ENCODE measurements at regions not wholly inside any gene's neighbourhood (a gene's known extent, or its start where the extent isn't known, plus 50 kb on each side); places are given as distances from the start of the nearest gene placed in this dataset.

DNA sequence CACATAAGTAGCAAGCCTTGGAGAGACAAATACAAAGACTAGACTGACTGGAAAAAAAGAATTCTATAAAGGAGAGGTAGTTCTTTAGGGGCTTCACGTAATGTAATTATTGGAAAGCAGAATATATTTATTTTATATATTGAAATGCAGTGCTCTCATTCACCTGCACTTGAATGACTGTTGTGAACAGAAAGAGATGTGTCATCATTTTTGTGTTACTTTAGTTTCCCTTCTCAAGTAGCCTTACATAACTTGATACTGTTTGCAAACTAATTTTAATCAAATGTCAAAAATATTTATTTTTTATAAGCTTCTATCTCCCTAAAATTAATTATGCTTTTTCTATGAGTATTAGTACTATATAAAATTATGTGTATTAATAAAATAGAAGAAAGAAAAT is 691.1 kb upstream of the FTMT start:
- TF ChIP-seq MAFK (IDR thresholded peaks at IDR 0.05; ENCODE audit: low read depth, low read length) = peak; percentile 57; the same call in 1 of the 2 replicates
- TF ChIP-seq RAD21 (IDR thresholded peaks at IDR 0.05; ENCODE audit: low read length) = no peak
- H3K18ac ChIP-seq (ENCODE audit: low read depth, low read length) = no peak overlapping the region
- no peak overlapping the region for H3K4me2 ChIP-seq (ENCODE audit: low read depth, low read length)
- DNase-seq (no peak), ATAC-seq (ENCODE audit: low read depth) (no peak)
- no peak overlapping the region for H2BK5ac ChIP-seq (ENCODE audit: low read depth, low read length, poor library complexity, severe bottlenecking)
- H3K9me3 ChIP-seq (ENCODE audit: control insufficient read depth, insufficient read depth, low read length) = no peaks in the 10 kb centered on the region
- no peak overlapping the region for H4K8ac ChIP-seq (ENCODE audit: low read depth in 2 of 2, low read length in 2 of 2)
- H2AK9ac ChIP-seq (replicated peaks; ENCODE audit: low read depth, low read length, poor library complexity) = no peak overlapping the region
- H3K4me1 ChIP-seq (ENCODE audit: control insufficient read depth, insufficient read depth, low read length) = no peaks in the 10 kb centered on the region
- no peak overlapping the region for H4K91ac ChIP-seq (ENCODE audit: insufficient read depth, low read depth, low read length)
- intact Hi-C loops (cut with micrococcal nuclease) (no loop called here), in situ Hi-C loops (cut with MboI; ENCODE audit: low sequenced_read_pairs) (no loop called here), dilution Hi-C loops (cut with HindIII; ENCODE audit: low sequenced_read_pairs, unreplicated experiment) (no loop called here)
- POLR2A ChIA-PET (ENCODE audit: unreplicated experiment) = no interaction called here
- no peak overlapping the region for H3K4ac ChIP-seq (ENCODE audit: low read depth, low read length)
- H3K27ac ChIP-seq (ENCODE audit: insufficient read depth, low read length) = no peak overlapping the region
- no peak overlapping the region for H2AK5ac ChIP-seq (ENCODE audit: low read depth, low read length)
- H2AFZ ChIP-seq (replicated peaks; ENCODE audit: low read length, poor library complexity) = no peak overlapping the region
- no peaks in the 10 kb centered on the region for H3K27me3 ChIP-seq (ENCODE audit: control insufficient read depth, insufficient read depth, low read length)
- no peak overlapping the region for H3K9ac ChIP-seq (ENCODE audit: low read depth, low read length)
- no peak overlapping the region for H3K14ac ChIP-seq (replicated peaks; ENCODE audit: low read depth, low read length)
- no peak overlapping the region for H4K5ac ChIP-seq (ENCODE audit: low read depth, low read length)
- H3K23ac ChIP-seq (ENCODE audit: low read depth, low read length) = no peak overlapping the region
- no peak overlapping the region for H2BK120ac ChIP-seq (ENCODE audit: low read depth, low read length)
- H3K4me3 ChIP-seq (ENCODE audit: insufficient read depth, low read depth, low read length) = no peak overlapping the region
- no peaks in the 10 kb centered on the region for H3K36me3 ChIP-seq (ENCODE audit: control insufficient read depth, insufficient read depth, low read length)
- H2BK15ac ChIP-seq (ENCODE audit: low read depth, low read length) = no peak overlapping the region
- no TSS peak for BruUV-seq (replicated peaks)
- no peaks in the 10 kb centered on the region for H3K79me1 ChIP-seq (ENCODE audit: low read depth in 1 of 2, low read length in 2 of 2)
- no CpG with 5 or more reads among the region's 1 CpG for WGBS, 2 experiments (ENCODE audit: extremely low coverage in 2 of 2, insufficient read length in 1 of 2)
- no peak overlapping the region for H2BK20ac ChIP-seq (ENCODE audit: low read depth, low read length)
- no peaks in the 10 kb centered on the region for H3K9me1 ChIP-seq (ENCODE audit: insufficient read depth, low read length)
- CTCF ChIA-PET = no interaction called here
- H3K56ac ChIP-seq (ENCODE audit: extremely low read depth, insufficient read depth, low read length) = no peak overlapping the region
- no peaks in the 10 kb centered on the region for H4K20me1 ChIP-seq (ENCODE audit: insufficient read depth, low read length)

Measured in IMR-90 (cell line).